ENCODE measurements at regions not wholly inside any gene's neighbourhood (a gene's known extent, or its start where the extent isn't known, plus 50 kb on each side); places are given as distances from the start of the nearest gene placed in this dataset.
A peak's percentile ranks its signal among the peaks of the same experiment; 100 is the strongest.

DNA sequence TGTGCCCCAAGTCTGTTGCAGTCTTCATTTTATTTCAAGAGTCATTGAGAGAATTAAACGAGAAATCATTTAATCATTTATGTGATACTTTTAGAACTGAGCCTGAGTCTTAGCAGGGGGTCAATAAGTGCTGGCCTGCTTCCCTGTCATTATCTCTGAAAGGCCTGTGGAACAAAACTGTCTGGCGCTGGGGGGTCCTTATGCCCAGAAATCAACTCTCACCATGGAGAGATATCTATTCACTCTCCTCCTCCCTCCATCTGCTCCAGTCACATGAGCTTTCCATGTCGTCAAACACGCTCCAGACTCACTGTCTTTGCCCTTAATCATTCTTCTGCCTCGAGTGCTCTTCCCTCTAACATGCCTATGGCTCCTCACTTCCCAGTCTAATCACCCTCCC, 136.8 kb downstream of the ESM1 start:
- TF ChIP-seq, protein P1, sequence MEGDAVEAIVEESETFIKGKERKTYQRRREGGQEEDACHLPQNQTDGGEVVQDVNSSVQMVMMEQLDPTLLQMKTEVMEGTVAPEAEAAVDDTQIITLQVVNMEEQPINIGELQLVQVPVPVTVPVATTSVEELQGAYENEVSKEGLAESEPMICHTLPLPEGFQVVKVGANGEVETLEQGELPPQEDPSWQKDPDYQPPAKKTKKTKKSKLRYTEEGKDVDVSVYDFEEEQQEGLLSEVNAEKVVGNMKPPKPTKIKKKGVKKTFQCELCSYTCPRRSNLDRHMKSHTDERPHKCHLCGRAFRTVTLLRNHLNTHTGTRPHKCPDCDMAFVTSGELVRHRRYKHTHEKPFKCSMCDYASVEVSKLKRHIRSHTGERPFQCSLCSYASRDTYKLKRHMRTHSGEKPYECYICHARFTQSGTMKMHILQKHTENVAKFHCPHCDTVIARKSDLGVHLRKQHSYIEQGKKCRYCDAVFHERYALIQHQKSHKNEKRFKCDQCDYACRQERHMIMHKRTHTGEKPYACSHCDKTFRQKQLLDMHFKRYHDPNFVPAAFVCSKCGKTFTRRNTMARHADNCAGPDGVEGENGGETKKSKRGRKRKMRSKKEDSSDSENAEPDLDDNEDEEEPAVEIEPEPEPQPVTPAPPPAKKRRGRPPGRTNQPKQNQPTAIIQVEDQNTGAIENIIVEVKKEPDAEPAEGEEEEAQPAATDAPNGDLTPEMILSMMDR (IDR thresholded peaks at IDR 0.05), result no peak

DNA sequence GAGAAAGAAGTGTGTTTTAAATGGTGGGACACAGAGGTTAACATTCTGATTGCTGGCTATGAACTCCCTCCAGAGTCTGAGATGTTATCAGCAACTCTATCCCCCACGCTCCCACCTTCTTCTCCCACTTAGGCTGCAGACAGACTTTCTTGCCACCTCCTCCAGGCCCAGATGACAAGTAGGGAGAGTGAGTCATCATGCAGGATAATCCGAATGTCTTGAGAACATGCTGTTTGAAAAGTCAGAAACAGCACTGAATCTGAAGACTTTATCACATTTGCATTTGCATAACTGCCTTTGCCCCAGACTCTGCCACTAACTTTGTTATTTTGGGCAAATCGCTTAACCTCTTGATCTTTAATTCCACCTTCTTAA, 139.8 kb downstream of the ESM1 start:
- TF ChIP-seq, protein P1 (IDR thresholded peaks at IDR 0.05), result no peak
- H3K27ac ChIP-seq, result no peak overlapping the region

More for the DNA sequence above, 136.8 kb downstream of the ESM1 start:
- no peaks in the 10 kb centered on the region for H3K4me1 ChIP-seq
- H3K9me3 ChIP-seq (ENCODE audit: control insufficient read depth, low read length), result no peaks in the 10 kb centered on the region
- H2AFZ ChIP-seq, result no peak overlapping the region
- no peak overlapping the region for H3K27ac ChIP-seq
- no peaks in the 10 kb centered on the region for H3K79me2 ChIP-seq
- no peak overlapping the region for H3K9ac ChIP-seq
- H3K4me3 ChIP-seq (ENCODE audit: low read depth, low read length), result no peak overlapping the region
- H3K27me3 ChIP-seq (ENCODE audit: control insufficient read depth, insufficient read depth, low read length), result no peaks in the 10 kb centered on the region
- H3K36me3 ChIP-seq (ENCODE audit: control insufficient read depth, insufficient read depth, low read length), result no peaks in the 10 kb centered on the region
- no peak overlapping the region for H3K4me2 ChIP-seq (ENCODE audit: low read length)

DNA sequence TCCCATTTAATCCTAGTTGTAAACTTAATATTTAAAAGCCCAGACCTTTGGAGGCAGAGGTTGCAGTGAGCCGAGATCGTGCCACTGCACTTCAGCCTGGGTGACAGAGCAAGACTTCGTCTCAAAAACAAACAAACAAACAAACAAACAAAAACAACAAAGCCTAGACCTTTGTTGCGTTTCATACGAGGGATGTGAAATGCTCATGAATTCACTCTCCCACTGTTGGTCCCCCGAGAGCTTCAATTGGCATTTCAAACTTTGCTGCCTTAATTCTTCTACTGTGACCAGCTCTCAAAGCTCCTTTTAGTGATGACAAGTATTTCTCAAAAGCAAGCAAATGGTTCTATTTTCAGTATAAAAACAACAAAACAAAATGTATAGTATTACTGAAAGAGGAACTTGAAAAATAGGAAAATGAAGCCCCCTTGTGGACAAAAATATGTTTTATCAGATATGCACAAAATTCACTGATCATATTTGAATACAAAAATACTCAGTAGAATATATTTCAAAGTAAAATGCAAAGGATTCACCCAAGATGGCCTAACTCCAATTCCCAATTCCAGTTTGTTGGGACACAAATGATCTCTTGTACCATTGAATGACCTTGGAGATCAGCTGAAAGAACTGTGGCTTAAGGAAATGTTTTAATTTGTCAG, 140.4 kb downstream of the ESM1 start:
- no peak overlapping the region for H3K4me3 ChIP-seq (ENCODE audit: low read depth, low read length)
- no peaks in the 10 kb centered on the region for H3K36me3 ChIP-seq (ENCODE audit: control insufficient read depth, insufficient read depth, low read length)
- no peak overlapping the region for H3K9ac ChIP-seq
- no peaks in the 10 kb centered on the region for H3K27me3 ChIP-seq (ENCODE audit: control insufficient read depth, insufficient read depth, low read length)
- no peak overlapping the region for H3K4me2 ChIP-seq (ENCODE audit: low read length)
- TF ChIP-seq, protein P1 (IDR thresholded peaks at IDR 0.05), result peak; percentile 60
- no peaks in the 10 kb centered on the region for H3K9me3 ChIP-seq (ENCODE audit: control insufficient read depth, low read length)
- H3K27ac ChIP-seq, result no peak overlapping the region
- H2AFZ ChIP-seq, result peak overlapping the region; percentile 33
- no peaks in the 10 kb centered on the region for H3K79me2 ChIP-seq
- H3K4me1 ChIP-seq, result no peaks in the 10 kb centered on the region

More for the DNA sequence above, 139.8 kb downstream of the ESM1 start:
- no peaks in the 10 kb centered on the region for H3K9me3 ChIP-seq (ENCODE audit: control insufficient read depth, low read length)
- no peaks in the 10 kb centered on the region for H3K27me3 ChIP-seq (ENCODE audit: control insufficient read depth, insufficient read depth, low read length)
- H3K9ac ChIP-seq, result no peak overlapping the region
- H2AFZ ChIP-seq, result no peak overlapping the region
- H3K4me1 ChIP-seq, result no peaks in the 10 kb centered on the region
- no peaks in the 10 kb centered on the region for H3K79me2 ChIP-seq
- no peak overlapping the region for H3K4me3 ChIP-seq (ENCODE audit: low read depth, low read length)
- no peaks in the 10 kb centered on the region for H3K36me3 ChIP-seq (ENCODE audit: control insufficient read depth, insufficient read depth, low read length)
- H3K4me2 ChIP-seq (ENCODE audit: low read length), result no peak overlapping the region

DNA sequence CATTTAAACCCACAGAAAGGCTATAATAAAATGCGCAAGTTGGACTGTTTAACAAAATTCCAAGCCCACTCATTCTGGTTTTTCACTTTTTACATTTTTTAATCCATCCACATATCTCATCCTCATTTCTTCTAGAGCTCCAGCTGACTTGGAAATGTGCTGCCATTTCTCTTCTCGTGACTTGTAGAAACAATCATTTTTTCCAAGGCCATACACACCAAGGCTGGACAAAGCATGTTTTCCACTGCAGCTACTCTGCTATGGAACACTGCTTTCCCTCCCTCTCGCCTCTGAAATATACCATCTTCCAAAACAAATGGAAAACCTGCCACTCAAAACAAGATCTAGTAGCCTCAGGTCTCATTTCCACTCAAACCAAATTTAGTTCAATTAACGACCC, 141.1 kb downstream of the ESM1 start:
- TF ChIP-seq, protein P1 (IDR thresholded peaks at IDR 0.05), result no peak
- no peak overlapping the region for H3K27ac ChIP-seq
- no peak overlapping the region for H3K4me3 ChIP-seq (ENCODE audit: low read depth, low read length)
- no peaks in the 10 kb centered on the region for H3K27me3 ChIP-seq (ENCODE audit: control insufficient read depth, insufficient read depth, low read length)
- H3K36me3 ChIP-seq (ENCODE audit: control insufficient read depth, insufficient read depth, low read length), result no peaks in the 10 kb centered on the region
- no peak overlapping the region for H3K4me2 ChIP-seq (ENCODE audit: low read length)
- no peak overlapping the region for H3K9ac ChIP-seq
- no peaks in the 10 kb centered on the region for H3K79me2 ChIP-seq
- no peaks in the 10 kb centered on the region for H3K9me3 ChIP-seq (ENCODE audit: control insufficient read depth, low read length)
- no peaks in the 10 kb centered on the region for H3K4me1 ChIP-seq
- H2AFZ ChIP-seq, result no peak overlapping the region

DNA sequence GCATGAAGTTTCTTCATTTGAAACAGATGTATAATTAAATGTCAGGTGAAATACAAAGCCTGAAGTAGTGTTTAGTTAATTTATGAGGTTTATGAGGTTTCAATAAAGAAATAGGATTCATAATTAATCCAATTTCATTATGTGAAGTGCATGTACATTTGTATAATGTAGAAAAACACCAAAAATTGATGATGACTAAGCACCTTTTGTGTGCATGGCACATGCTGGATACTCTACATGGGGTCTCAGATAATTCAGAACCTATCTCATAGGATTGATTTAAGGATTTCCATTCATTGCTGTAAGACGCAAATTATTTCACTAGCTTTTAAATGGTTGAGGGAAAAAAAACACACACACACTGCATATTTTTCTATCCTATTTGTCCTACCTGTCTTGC, 143.9 kb downstream of the ESM1 start:
- Histone ChIP-seq H3K9ac (no peak overlapping the region), H3K27me3 (ENCODE audit: control insufficient read depth, insufficient read depth, low read length) (no peaks in the 10 kb centered on the region), H3K27ac (no peak overlapping the region), H3K9me3 (ENCODE audit: control insufficient read depth, low read length) (no peaks in the 10 kb centered on the region), H3K79me2 (no peaks in the 10 kb centered on the region), H3K4me3 (ENCODE audit: low read depth, low read length) (no peak overlapping the region), H3K4me2 (ENCODE audit: low read length) (no peak overlapping the region), H2AFZ (no peak overlapping the region), H3K36me3 (ENCODE audit: control insufficient read depth, insufficient read depth, low read length) (no peaks in the 10 kb centered on the region), H3K4me1 (no peaks in the 10 kb centered on the region)
- TF ChIP-seq, protein P1 (IDR thresholded peaks at IDR 0.05), result no peak
